ENCODE measurements at regions not wholly inside any gene's neighbourhood (a gene's known extent, or its start where the extent isn't known, plus 50 kb on each side); places are given as distances from the start of the nearest gene placed in this dataset.

DNA sequence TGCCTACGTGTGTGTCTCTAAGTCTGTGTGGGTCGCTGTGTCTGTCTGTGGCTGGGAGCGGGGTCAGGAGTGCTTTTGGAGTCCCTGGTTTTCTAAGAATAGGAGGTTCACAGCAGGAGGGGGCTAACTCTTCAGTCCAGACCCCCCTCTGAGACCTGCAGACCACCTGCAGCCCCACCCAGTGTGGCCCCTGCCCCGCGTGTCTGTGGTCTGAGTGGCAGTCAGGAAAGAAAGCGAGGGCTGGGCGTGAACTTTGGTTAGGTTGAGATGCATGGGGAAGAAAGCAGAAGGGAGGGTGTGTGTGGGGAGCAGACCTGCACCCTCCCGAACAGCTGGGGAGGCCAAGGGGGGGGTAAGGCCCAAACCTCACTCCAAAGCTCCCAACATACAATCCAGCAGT, 144.9 kb upstream of the TPM1 start:
- DNase-seq (ENCODE audit: low read depth, low spot score), result no peak
- TF ChIP-seq, protein P1, sequence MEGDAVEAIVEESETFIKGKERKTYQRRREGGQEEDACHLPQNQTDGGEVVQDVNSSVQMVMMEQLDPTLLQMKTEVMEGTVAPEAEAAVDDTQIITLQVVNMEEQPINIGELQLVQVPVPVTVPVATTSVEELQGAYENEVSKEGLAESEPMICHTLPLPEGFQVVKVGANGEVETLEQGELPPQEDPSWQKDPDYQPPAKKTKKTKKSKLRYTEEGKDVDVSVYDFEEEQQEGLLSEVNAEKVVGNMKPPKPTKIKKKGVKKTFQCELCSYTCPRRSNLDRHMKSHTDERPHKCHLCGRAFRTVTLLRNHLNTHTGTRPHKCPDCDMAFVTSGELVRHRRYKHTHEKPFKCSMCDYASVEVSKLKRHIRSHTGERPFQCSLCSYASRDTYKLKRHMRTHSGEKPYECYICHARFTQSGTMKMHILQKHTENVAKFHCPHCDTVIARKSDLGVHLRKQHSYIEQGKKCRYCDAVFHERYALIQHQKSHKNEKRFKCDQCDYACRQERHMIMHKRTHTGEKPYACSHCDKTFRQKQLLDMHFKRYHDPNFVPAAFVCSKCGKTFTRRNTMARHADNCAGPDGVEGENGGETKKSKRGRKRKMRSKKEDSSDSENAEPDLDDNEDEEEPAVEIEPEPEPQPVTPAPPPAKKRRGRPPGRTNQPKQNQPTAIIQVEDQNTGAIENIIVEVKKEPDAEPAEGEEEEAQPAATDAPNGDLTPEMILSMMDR (IDR thresholded peaks at IDR 0.05; ENCODE audit: low read depth, low read length), result no peak
- H3K4me3 ChIP-seq (ENCODE audit: low read depth, low read length), result no peak overlapping the region
- in situ Hi-C loops (cut with HindIII; ENCODE audit: low sequenced_read_pairs), result no loop called here

DNA sequence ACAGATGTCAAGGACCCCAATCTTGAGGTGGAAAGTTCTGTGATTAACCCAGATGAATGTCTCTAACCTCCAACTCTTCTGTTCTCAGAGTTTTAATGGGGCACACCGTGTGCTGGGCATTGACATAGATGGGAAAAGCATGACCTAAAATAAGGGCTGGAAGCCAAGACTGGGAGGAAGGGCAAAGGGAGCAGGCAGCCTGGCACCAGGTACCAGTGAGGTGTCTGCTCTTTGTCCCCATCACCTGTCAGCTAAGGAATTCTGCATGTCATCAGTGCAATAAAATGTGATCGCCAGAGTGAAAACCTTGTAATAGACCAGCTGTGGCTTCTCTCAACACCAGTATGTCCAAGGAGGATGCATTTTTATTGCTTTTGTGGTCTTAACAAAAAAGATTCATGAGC, 143.5 kb upstream of the TPM1 start:
- in situ Hi-C loops (cut with HindIII; ENCODE audit: low sequenced_read_pairs), result no loop called here
- TF ChIP-seq, protein P1 (IDR thresholded peaks at IDR 0.05; ENCODE audit: low read depth, low read length), result no peak
- H3K4me3 ChIP-seq (ENCODE audit: low read depth, low read length), result no peak overlapping the region
- DNase-seq (ENCODE audit: low read depth, low spot score), result no peak

DNA sequence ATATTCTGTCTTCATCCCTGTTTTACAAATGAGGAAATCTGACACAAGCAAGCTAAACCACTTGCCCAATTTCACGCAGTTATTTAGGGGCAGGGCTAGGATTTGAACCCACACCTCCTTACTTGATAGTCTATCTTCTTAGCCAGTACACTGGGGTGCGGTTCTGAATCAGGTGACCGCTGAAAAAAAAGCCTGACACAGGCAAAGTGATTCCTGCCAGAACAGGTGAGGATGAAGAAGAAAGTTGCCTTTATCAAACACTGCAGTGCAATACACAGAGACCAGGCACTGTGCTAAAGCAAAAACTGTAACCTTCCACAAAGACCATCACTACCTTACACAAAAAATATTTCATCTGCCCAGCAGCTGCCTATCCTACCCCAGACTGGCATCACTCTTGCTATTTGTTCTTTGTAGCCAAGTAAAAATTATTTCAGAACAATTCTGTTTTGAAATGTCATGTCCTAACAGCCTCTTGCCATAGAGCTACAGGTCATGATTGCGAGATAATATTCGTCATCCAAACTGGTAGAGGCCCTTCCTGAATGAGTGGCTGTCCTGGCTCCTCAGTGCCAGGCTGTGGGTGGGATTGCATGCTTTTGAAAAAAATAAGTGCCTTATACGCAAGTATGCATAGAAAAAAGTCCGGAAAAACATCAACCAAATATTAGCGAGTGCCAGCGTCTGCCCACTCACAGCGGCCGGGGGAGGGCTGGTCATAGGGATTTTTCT, 142.3 kb upstream of the TPM1 start:
- DNase-seq (ENCODE audit: low read depth, low spot score), result no peak
- TF ChIP-seq, protein P1 (IDR thresholded peaks at IDR 0.05; ENCODE audit: low read depth, low read length), result no peak
- no peak overlapping the region for H3K4me3 ChIP-seq (ENCODE audit: low read depth, low read length)
- in situ Hi-C loops (cut with HindIII; ENCODE audit: low sequenced_read_pairs), result no loop called here

DNA sequence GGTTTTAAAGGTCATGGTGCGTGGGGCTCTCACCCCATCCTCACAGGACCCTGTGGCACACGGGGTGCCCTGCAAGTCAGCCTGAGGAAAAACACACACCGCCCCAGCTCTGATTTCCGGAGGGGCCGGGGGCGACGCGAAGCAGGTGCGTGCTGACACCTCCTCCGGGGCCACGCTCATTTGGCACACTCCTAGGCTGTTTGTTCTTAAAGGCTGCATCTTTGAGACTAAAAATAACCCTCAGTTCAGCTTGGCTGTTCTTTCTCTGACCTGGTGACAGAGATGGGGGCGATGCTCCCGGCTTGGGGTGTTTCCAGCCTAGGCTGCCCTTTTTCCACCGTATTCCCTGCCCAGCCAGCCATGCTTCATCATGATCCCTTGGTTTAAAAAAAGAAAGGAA, 141.5 kb upstream of the TPM1 start:
- no peak for DNase-seq (ENCODE audit: low read depth, low spot score)
- H3K4me3 ChIP-seq (ENCODE audit: low read depth, low read length), result no peak overlapping the region
- TF ChIP-seq, protein P1 (IDR thresholded peaks at IDR 0.05; ENCODE audit: low read depth, low read length), result no peak
- in situ Hi-C loops (cut with HindIII; ENCODE audit: low sequenced_read_pairs), result no loop called here

DNA sequence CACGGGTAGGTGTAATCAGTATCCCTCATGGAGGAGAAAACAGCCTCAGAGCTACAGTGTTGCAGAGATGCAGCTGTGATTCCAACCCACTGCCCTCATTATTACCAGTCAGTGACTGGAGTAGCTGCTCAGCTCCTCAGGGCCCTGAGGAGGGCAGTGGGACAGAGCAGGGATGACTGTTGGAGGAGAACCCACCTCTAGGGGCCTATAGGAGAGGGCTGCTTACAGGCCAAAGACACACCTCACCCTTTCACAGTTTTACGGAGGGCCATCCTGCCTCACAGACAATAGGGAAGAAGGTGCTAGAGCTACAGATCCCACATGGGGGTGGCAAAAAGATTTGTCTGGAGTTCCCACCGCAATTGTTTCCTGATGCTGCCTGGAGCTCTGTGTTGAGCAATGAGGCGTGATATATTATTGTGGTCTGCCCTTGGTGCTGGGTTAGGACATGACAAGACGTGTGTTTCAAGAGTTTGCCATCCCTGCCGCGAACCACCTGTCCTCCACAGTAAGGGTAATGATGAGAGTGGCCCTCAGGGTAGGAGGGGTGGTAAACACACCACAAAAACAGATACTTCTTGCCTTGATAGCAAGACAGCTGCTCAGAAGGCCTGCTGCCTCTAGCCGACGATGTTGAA, 140.5 kb upstream of the TPM1 start:
- TF ChIP-seq, protein P1 (IDR thresholded peaks at IDR 0.05; ENCODE audit: low read depth, low read length), result no peak
- no peak for DNase-seq (ENCODE audit: low read depth, low spot score)
- H3K4me3 ChIP-seq (ENCODE audit: low read depth, low read length), result no peak overlapping the region
- in situ Hi-C loops (cut with HindIII; ENCODE audit: low sequenced_read_pairs), result no loop called here

DNA sequence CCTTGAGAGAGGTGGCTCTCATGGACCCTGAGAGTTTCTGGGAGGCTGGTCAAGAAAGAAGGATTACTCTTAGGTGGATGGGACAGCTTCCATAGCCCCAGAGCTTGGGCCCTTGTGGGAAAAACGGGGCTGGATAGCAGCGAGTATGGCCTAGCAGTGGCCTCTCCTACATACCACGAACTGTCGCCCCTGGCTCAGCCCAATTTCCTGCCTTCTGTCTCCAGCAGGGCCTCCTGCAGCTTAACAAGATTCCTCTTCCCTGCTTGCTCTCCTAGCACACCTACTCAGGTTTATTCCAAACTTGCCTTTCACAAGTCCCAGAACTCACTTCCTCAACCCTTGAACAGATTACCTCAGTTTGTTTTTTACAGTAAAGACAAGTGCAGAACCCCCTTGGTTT, 139.7 kb upstream of the TPM1 start:
- DNase-seq (ENCODE audit: low read depth, low spot score), result no peak
- H3K4me3 ChIP-seq (ENCODE audit: low read depth, low read length), result no peak overlapping the region
- TF ChIP-seq, protein P1 (IDR thresholded peaks at IDR 0.05; ENCODE audit: low read depth, low read length), result no peak
- in situ Hi-C loops (cut with HindIII; ENCODE audit: low sequenced_read_pairs), result no loop called here

All from astrocyte of the spinal cord (primary cell).